ENCODE measurements at regions not wholly inside any gene's neighbourhood (a gene's known extent, or its start where the extent isn't known, plus 50 kb on each side); places are given as distances from the start of the nearest gene placed in this dataset.

DNA sequence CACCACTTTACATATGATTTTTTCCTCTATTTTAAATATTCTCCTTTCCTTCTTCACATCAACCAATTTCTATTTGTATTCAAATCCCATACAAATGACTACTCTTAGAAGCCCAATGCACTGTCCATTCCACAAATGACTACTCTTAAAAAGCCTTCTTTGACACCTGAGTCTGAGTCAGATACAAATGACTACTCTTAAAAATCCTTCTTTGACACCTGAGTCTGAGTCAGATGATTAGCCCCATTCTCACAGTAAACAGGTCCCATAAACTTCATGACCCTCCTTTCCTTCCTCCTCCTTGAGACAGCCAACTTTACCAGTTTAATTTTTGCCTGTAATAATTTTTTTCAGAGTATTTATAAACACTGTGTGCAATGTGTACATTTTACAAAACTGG is 231.3 kb upstream of the USP25 start:
- DNase-seq (ENCODE audit: low spot score in 2 of 2) = no peak
- FAIRE-seq = no peak

DNA sequence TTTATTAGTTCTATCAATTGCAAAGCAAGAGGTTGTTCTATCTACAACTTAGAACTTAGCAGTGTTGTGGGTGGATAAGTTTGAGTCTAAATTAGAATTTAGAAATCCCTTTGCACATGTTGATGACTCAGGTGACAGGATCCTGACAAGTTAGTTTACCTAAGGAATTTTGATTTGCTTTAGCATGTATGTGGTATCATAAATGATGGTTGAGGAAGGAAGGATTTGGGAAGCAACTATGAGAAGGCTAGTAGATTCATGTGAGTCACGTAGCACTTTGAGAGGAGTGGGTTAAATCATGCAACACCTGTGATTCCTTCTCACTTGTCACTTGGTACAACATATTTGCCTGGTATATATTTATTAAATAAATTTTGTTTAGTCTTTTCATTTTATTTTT is 223.7 kb upstream of the USP25 start:
- FAIRE-seq (no peak), DNase-seq (ENCODE audit: low spot score in 2 of 2) (no peak)

DNA sequence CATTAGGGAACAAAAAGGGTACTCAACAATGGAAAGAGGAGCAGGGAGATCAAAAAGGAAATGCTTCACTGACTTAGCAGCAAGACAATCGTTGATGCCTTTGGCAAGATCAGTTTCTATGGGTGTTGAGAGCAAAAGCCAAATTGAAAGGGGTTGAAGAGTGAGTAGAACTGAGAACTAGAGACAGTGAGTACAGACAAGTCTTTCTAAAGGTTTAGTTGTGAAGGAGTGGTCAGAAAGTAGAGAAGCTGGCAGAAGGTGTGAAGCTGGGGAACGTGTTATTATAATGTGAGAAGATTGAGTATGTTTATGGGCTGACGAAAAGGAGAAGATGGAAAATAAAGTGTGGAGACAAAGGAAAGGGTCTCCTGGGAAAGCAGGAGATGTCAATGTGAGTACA is 221.2 kb upstream of the USP25 start:
- no peak for FAIRE-seq
- no peak for DNase-seq (ENCODE audit: low spot score in 2 of 2)

DNA sequence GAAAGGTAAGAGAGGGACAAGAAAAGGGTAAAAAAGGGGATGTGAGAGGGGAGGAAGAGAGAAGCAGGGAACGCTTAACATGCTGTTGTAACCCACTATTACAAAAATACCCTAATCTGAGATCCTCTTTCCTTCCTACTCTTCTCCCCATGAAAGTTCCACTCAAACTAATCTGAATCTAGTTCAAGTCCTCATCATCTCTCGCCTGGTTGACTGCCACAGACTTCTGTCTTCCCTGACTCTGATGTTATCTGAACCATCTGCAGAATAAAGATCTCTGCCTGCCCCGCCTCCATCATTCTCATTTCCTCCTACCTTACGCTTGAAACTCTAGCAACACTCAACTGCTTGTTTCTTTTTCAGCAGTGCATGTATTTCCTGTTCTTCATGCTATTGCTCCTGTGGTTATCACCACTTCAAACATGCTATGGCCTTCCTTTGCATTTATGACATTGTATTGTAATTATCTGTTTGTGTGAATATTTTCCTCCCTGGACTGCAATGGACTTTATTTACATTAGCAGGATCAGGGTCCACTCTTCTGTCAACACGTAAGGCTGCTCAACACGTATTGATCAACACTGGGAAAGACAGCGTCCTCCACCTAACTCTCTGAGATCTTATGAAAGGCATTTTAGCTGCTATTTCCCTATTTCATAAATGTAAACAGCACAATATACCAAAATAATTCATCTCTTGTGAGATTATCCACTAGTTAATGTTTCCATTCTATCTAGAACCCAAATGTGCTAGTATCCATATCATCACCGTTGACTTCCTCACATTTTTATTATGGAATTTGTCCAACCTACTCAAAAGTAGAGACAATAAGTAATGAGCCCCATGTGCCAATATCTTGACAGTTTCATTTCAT is 215.5 kb upstream of the USP25 start:
- DNase-seq (ENCODE audit: low spot score in 2 of 2) (no peak), FAIRE-seq (no peak)

DNA sequence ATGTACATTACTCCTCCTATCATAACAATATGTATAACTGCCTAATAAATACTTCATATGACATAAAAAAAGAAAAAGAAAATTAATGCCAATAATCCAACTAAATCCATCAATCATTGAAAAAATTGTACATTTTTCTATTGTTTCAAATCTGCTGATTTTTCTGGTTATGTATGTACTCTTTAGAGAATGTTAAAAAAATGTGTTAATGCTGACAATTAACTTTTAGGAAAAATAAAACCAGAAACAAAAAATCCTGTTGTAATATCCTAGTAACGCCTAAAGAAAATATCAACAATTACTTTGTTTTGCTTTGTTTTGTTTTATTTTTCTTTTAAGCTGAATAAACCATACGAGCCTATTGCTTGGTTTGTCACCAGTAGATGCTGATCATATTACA is 213.9 kb upstream of the USP25 start:
- no peak for DNase-seq (ENCODE audit: low spot score in 2 of 2)
- FAIRE-seq = no peak

DNA sequence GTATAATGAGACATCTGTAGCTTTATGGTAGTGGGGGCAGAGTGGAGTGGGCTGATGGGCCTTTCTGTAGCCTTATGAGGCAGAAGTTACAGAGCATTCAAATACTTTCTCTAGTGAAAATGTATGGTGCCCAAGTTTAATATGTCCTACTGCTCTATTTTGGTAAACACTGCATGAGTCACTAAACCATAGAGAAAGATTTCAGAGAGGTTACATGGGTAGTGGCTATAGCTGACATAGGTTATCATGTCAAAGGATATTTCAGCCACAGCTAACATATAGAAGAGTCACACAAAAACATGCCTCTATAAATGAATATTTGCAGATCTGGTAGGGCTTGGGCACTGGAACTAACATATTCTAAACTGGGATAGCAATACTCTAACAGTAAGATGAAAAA is 212.4 kb upstream of the USP25 start:
- DNase-seq (ENCODE audit: low spot score in 2 of 2) (no peak), FAIRE-seq (no peak)

DNA sequence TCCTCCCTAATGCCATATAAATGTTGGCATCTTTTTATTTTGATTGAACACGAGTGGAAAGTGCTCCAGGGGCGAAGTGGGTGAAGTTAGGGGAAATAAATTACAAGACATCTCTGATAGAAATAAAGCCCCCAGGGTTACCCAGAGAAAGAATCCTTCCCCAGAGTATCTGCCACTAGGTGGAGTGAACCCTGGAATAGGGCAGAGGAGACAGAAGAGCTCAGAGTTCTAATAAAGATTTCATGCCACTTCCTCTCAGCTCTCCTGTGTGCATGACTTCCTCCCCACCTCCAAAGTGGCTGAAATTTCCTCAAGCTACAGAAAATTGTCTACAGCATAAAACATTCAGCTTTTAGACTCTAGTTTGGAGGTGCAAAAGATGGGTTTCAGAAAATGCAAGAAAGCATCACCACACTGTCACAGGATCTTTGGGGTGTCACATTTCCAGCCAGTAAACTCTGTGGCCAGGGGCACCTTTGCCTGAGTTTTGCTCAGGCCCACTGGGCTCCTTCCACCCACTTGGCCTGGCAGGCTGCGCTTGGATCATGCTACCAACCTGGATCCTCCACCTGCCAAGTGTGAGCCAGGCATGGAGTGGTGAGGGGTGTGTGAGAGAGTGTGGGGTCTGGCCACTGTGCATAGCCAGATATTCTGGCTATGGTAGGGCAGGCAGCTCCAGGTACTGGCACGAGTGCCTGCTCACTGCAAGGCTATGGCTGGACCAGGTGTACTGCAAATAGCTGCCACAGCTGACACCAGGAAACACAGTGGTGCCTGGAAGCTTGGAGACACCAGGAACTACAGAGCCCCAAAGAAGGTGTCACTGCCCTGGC is 208.8 kb upstream of the USP25 start:
- no peak for DNase-seq (ENCODE audit: low spot score in 2 of 2)

DNA sequence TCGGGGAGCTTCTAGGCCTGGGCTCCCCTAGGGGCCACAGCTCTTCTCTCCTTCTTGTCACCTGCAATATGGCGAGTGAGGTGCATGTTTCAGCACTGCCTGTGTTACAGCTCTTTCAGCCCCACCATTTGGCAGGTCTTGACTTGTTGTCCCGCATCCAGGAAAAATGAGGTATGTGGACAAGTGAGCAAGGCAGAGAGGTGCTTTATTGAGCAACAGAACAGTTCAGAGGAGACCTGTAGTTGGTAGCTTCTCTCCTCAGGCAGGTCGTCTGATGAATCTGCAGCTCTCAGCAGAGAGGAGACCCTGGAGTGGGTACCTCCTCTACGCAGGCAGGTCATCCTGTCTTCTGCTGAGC is 208.2 kb upstream of the USP25 start:
- FAIRE-seq = no peak

More for the DNA sequence above, 208.8 kb upstream of the USP25 start:
- no peak for FAIRE-seq

DNA sequence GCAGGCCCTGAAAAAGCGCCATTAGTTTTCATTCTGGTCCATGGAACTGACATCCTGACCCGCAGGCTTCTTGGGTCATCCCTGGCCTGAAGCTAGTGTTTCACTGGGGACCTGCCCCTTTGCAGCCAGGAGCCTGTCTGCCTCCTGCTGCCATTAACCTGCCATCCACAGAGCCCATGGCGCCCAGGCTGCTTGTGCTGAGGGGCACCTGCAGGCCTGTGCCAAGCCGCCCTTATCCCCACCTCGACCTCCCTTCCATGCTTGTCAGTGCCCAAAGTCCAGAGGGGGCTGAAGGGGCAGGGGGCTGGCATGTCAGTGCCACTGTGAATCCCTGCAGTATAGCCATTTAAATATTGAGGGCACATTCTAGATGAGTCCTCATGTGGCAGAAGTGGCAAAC is 207.6 kb upstream of the USP25 start:
- DNase-seq (ENCODE audit: low spot score in 2 of 2) = no peak
- no peak for FAIRE-seq

More for the DNA sequence above, 208.2 kb upstream of the USP25 start:
- no peak for DNase-seq (ENCODE audit: low spot score in 2 of 2)

DNA sequence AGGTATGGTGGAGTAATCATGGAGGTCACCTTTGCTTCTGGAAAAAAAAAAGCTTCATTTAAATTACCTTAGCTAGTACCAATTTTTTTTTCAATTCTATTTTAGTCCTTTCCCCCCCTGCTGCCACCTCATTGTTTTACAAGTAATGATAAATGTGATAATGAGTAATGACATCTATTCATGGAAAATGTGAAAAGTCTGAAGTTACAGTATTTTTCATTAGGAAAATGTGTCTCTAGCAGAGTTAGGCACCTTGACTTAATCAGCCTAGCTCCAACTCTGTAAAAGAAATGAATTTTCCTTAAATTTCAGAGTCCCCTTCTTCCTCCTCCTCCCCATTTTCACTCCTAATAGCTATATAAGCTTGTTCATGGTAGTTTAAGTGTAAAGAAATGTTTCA is 204.9 kb upstream of the USP25 start:
- DNase-seq (ENCODE audit: low spot score in 2 of 2) (no peak), FAIRE-seq (no peak)

DNA sequence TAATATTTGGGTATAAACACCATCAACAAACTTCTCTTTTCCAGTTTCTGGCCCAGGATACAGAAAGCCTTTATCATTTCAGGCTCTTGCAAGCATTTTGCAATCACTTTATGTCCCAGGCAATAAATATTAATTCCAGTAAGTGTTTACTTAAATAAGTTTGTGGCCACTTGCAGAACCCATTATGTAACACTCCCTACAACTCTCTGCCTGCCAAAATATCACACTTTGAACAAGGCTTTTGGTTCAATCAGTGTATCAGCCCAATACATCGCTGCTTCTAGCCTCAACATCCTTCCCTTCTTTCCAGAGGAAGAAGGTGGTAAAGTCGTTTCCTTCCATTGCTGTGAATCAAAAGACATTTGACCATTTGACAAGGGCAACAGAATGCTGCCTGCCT is 203.0 kb upstream of the USP25 start:
- DNase-seq (ENCODE audit: low spot score in 2 of 2) (no peak), FAIRE-seq (no peak)

DNA sequence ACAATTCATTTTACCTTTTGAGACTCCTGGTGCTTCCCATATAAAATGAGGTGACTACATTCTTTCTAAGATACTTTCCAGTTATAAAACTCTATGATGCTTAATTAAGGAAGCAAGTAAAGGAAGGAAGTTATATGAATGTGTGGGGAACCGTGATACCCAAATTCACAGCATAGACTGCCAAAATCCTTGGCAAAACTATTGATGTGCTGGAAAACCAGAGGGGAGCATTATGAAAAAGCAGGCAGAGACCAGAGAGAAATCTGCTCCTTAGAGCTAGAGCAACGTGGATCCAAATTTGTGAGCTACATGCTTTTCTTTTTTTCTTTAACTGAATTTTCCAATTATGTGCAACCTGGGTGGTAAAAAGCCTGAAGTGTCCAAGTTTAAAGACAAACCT is 201.4 kb upstream of the USP25 start:
- no peak for FAIRE-seq
- no peak for DNase-seq (ENCODE audit: low spot score in 2 of 2)

DNA sequence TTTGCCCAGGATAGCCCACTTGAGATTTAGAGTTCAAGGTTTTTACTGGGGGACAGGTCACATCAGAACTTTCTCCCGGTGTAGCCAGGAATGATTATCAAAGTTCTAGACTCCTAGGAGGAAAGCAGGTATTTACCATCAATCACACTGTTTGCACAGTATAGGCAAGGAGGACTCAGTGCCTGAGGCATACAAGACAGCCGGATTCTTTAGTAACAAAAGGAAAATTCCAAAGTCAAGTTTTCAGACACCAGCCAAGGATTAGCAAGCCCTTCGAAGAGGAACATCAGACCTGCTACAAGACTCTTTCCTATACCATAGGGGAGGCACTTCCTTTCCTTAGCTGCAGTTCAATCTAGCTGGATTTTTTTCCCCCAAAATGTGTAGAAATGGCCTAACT is 197.8 kb upstream of the USP25 start:
- DNase-seq (ENCODE audit: low spot score in 2 of 2) = no peak
- FAIRE-seq = no peak

DNA sequence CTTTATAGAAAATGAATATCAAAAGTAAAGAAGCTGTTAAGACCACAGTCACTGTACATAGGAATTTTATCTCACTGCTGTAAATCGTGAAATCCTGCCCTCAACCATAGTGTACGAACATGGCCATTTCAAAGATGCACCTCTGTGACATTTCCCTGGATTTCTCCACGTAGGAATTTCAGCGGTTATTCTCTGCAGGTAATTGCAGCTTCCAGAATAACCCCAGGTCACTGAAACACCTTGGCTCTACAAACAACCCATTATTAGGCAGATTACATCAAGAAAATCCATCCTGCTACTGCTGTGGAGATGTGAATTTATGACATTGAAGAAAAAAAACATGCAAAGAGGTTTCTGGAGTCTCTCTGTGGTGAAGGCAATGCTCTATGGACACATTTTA is 196.2 kb upstream of the USP25 start:
- FAIRE-seq (no peak), DNase-seq (ENCODE audit: low spot score in 2 of 2) (no peak)

DNA sequence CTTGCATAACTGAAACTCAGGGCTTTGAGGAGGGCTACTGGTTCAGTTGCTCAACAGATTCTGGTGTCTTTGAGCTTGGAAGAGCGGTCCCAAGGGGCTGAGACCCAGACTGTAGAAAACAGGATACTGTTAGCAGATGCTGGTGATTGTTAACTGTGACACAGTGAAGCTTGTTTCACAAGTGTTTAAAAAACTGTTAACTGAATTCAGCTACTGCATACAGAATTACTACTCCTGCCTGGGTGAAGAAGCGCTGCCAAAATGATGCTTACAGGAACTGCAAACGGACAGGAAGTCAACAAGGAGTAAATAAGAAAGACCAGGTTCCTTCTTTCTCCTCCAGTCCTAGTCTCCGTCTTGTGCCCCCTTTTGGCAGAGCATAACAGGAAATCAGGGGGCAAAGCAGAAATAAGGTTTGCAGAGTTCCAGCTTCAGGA is 195.3 kb upstream of the USP25 start:
- DNase-seq (ENCODE audit: low spot score in 2 of 2) (no peak), FAIRE-seq (no peak)

DNA sequence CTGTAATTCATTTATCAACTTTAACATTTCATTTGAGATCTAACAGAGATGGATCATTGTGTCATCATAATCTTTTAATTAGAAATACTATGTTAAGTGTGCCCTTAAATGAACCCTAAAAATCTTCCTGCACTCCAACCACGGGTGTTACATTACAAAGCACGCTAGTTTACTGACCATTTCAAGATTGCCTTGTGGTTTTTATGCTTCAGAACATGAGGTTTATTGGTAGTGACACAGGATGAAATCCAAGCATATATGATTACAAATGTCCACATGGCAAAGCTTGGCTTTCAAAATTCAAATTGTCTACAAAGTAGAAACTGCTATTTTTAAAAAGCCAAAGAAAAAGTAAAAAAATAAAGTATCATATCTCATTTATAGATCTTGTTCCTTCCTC is 190.4 kb upstream of the USP25 start:
- FAIRE-seq (no peak), DNase-seq (ENCODE audit: low spot score in 2 of 2) (no peak)

DNA sequence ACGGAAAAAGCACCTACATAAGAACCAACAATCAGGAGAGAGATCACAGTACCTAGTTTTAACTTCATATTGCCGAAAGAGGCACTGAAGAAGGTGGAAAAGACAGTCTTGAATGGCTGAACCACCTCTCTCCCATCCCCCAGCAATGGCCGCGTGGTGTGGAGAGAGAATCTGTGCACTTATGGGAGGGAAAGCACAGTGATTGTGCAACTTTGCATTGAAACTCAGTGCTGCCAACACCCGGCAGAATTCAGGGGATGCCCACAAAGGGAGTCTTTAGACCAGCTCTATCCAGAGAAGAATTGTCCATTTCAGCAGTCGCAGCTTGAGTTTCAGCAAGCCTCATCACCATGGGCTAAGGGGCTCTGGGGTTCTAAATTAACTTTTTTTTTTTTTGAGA is 186.3 kb upstream of the USP25 start:
- FAIRE-seq = no peak
- no peak for DNase-seq (ENCODE audit: low spot score in 2 of 2)

DNA sequence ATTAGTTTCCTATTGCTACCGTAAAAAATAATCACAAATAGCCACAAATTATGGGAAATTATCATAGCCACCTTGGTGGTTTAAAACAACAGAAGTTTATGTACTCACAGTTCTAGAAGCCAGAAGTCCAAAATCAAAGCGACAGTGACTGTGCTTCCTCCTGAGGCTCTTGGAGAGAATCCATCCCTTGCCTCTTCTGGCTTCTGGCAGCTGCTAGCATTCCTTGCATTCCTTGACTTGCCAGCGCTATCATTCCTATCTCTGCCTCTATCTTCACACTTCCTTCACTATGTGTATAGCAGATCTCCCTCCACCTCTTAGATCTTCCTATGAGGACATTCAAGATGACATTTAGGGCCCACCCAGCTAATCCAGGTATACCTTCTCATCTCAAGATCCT is 180.1 kb upstream of the USP25 start:
- DNase-seq (ENCODE audit: low spot score in 2 of 2) = no peak
- FAIRE-seq = no peak

DNA sequence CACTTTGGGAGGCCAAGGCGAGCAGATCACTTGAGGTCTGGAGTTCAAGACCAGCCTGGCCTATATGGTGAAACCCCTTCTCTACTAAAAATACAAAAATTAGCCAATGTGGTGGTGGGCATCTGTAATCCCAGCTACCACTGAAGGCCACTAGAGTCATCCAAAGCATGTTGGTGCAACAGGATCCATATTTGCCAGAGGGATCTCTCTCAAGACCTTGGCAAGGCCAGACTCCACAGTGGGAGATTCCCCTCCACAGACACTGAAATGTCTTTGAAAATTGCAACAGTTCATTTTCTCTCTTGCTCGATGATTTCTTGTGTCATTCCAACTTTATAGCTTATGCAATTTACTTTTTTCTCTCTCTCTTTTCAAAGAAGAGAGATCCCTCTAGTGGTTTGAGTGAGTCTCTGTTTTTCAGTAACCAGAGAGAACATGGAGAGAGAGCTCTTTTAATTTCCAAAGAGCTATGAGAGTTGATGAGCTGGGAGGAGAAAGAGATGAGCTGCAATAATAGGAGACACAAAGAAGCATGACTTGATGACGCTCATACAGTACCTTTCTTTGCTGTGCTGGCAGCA is 176.8 kb upstream of the USP25 start:
- no peak for FAIRE-seq
- DNase-seq (ENCODE audit: low spot score in 2 of 2) = no peak

DNA sequence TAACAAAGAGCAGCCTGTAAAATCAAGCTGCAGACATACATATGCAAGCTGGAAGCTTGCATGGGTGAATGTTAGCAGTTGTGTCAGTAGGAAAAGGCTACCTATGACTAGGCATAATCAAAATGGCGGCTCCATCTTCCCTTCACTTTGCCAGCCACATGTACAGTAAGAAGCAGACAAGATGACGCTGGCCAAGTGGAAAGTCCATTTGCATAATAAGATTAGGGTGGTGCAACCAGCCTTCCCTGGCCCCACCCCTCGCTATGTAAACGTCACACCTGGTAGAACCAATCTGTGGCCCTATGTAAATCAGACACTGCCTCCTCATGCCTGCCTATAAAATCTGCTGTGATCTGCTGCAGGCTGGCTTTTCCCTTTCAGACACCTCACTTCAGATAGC is 171.9 kb upstream of the USP25 start:
- DNase-seq (ENCODE audit: low spot score in 2 of 2) (no peak), FAIRE-seq (no peak)

DNA sequence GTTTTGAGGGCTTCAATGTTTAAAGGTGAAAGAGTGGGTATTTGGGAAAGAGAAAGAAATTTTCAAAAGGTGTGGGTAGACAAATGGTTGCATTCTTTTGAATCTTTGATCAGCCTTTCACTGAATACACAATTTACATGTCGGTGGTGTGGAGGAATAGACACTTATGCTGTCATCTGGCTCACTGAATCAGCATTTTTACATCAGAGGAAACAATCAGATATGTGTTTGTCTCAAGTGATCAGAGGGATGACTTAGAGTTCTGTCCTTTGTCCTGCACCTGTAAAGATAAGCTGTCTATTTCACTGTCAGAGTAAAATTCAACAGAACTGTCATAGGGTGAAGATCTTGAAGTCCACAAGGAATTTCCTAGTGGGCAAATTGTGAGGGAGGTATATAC is 170.9 kb upstream of the USP25 start:
- FAIRE-seq (no peak), DNase-seq (ENCODE audit: low spot score in 2 of 2) (no peak)

DNA sequence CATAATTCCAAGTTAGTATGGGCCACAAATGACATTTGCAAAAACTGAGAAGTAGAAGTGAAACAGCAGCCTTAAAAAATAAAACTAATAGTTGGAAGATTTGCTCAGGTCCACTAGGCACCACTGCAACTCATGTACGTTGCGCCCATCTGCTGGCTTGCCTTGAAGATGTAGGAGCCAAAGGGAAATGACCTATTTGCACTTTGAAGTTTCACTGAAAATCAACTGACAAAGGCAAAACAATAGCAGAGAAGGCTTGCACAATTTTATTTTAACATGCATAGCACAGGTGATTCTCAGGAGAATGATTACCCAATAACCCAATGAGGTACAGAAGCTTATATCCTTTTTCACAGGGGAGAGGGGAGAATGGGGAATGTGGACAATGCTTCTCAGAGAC is 170.1 kb upstream of the USP25 start:
- FAIRE-seq (no peak), DNase-seq (ENCODE audit: low spot score in 2 of 2) (no peak)

Measured in frontal cortex (tissue), 3 donors.